ENCODE measurements at regions not wholly inside any gene's neighbourhood (a gene's known extent, or its start where the extent isn't known, plus 50 kb on each side); places are given as distances from the start of the nearest gene placed in this dataset.

DNA sequence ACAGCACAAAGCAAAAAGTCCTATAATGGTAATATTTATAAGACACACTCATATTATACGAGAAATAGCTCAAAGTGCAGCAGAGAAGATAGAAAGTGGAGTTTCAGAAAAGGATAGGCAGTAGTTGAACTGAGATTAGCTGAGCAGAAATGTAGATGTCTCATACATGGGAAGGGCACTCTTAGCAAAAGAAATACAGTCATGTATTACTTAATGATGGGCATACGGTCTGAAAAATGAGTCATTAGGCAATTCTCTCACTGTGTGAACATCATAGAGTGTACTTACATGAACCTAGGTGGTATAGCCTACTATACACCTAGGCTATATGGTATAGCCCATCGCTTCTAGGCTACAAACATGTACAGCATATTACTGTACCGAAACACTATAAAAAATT is 671.3 kb downstream of the RPS29 start:
- TF ChIP-seq, protein P1, sequence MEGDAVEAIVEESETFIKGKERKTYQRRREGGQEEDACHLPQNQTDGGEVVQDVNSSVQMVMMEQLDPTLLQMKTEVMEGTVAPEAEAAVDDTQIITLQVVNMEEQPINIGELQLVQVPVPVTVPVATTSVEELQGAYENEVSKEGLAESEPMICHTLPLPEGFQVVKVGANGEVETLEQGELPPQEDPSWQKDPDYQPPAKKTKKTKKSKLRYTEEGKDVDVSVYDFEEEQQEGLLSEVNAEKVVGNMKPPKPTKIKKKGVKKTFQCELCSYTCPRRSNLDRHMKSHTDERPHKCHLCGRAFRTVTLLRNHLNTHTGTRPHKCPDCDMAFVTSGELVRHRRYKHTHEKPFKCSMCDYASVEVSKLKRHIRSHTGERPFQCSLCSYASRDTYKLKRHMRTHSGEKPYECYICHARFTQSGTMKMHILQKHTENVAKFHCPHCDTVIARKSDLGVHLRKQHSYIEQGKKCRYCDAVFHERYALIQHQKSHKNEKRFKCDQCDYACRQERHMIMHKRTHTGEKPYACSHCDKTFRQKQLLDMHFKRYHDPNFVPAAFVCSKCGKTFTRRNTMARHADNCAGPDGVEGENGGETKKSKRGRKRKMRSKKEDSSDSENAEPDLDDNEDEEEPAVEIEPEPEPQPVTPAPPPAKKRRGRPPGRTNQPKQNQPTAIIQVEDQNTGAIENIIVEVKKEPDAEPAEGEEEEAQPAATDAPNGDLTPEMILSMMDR (conservative IDR thresholded peaks at IDR 0.05; ENCODE audit: low read length): no peak
- H3K4me3 ChIP-seq (ENCODE audit: low read length): no peak overlapping the region
- DNase-seq (ENCODE audit: low read depth): no peak

DNA sequence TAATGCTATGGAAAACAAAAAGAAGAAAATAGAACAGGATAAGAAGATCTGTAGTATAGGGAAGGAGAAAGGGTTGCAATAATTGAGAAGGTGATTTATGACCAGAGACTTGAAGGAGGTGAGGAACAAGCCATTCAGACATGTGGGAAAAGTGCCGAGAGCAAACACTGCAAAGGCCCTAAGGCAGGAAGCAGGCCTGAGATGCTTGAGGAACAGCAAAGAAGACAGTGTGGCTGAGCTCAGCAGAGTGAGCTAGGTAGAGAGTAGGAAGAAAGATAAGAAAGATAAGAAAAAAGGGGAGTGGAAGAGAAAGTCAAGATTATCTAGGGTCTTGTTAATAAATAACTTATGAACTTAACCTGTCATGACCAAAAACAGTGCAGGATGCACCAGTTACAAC is 671.8 kb downstream of the RPS29 start:
- TF ChIP-seq, protein P1 (conservative IDR thresholded peaks at IDR 0.05; ENCODE audit: low read length): no peak
- DNase-seq (ENCODE audit: low read depth): no peak
- H3K4me3 ChIP-seq (ENCODE audit: low read length): no peak overlapping the region

DNA sequence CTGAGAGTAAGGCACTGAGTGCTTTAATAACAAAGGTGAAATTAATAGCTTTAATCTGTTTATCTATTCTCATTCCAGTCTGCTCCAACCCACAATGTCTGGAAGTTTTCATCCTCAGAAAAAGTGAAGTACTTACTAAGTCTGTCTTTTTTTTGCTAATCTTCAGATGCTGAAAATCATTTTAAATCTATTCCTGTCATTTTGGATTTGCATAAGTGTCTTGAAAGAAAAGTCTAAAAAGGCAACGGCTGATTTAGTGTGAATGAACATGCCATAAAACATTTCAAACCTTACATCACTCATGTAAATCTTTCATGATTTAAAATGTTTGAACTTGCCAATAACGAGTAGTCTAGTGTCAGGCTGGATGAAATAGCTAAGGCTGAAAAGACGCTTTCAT is 685.6 kb downstream of the RPS29 start:
- no peak overlapping the region for H3K4me3 ChIP-seq (ENCODE audit: low read length)
- TF ChIP-seq, protein P1 (conservative IDR thresholded peaks at IDR 0.05; ENCODE audit: low read length): no peak
- DNase-seq (ENCODE audit: low read depth): no peak

DNA sequence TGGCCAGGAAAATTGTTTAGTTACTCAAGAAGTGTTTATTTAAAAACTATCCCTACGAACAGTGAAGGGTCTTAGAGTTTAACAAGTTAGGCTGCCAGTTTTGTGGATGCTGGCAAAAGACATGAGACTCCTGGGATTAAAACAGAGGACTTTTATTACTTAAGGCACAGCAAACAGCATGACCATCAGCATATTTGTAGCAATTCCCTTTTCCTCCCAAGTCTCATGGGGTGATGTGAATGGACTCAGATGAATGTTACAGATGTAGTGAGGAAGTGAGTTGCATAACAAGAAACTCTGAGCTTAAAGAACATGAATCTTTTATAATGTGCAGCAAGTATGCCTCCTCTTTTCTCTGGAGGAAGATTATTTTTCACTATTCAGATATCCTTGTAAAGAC is 695.8 kb downstream of the RPS29 start:
- no peak overlapping the region for H3K4me3 ChIP-seq (ENCODE audit: low read length)
- TF ChIP-seq, protein P1 (conservative IDR thresholded peaks at IDR 0.05; ENCODE audit: low read length): no peak
- no peak for DNase-seq (ENCODE audit: low read depth)

DNA sequence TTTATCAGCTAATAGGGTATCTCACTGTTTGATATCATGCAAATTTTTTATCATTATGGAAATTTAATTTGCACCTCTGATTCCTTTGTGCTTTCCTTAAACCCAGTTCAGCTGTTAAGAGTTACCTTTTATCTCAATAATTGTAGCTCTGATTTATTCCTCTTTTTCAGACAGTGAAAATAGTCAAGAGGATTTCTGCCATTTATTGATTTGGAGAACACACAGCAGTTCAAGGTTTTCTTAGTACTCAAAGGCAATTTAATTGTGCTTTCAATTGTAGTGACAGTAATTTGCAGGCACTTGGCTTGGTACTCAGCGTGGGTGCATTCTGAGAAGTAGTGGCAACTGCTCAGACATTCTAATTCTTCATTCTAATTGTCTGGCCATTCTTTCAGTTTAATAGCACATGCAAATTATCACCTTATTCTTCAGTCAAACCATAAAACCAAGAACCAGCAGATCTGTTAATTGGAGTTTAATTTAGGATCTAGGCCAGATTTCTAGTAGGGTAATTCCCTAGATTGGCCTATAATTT is 709.3 kb downstream of the RPS29 start:
- TF ChIP-seq, protein P1 (conservative IDR thresholded peaks at IDR 0.05; ENCODE audit: low read length): no peak
- DNase-seq (ENCODE audit: low read depth): no peak
- H3K4me3 ChIP-seq (ENCODE audit: low read length): no peak overlapping the region

DNA sequence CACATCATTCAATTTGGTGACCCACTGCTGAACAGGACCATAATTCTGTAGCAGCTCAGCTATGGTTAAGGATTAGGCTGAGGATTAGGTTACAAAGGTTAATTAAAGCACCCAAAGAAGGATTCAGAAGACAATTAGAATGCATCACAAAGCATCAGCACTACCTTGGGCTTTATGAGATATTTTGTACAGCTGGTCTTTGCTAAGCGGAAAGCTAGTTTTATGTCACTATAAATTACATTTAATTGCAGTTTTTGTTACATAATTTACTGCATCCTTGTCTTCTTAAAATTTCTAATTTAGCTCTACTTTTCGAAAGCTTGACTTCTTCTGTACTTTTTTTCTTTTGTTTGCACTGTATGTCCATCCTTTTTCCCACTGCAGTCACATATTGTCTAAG is 711.5 kb downstream of the RPS29 start:
- H3K4me3 ChIP-seq (ENCODE audit: low read length): no peak overlapping the region
- TF ChIP-seq, protein P1 (conservative IDR thresholded peaks at IDR 0.05; ENCODE audit: low read length): no peak
- no peak for DNase-seq (ENCODE audit: low read depth)

DNA sequence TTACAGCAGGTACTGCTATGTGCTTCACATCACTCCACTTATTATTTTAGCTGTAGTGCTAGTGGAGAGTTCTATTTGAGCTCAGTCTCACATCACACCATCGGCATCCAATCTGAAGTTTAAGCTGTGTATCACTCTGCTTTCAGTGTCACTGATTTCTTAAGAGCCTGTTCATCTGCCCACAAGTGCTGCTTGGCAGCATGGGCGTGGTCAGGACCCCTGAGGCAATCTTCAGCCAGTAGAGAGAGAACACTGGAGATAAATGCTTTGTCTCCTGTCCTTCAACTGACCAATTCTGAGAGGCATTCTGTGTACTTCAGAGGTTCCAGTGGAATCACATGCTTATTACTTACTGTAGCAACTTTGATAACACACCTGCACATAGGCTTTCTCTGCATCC is 728.8 kb downstream of the RPS29 start:
- H3K4me3 ChIP-seq (ENCODE audit: low read length): no peak overlapping the region
- TF ChIP-seq, protein P1 (conservative IDR thresholded peaks at IDR 0.05; ENCODE audit: low read length): no peak
- no peak for DNase-seq (ENCODE audit: low read depth)

Data from AG10803 (cell line).